GM19395 (cell line): ENCODE measurements at regions not wholly inside any gene's neighbourhood (a gene's known extent, or its start where the extent isn't known, plus 50 kb on each side); places are given as distances from the start of the nearest gene placed in this dataset.
"Not testable (repeated sequence)": the region's sequence is repeated elsewhere in the genome, so short reads cannot be mapped to it uniquely, and the experiment has no call there.

Source experiments
- ATAC-seq: cut with Tn5 transposase; IDR thresholded peaks from one replicate; pipeline ENCODE4 v1.9.1; 2021; ENCODE audit warnings: mild to moderate bottlenecking, moderate library complexity; ENCODE audit not compliant: unreplicated experiment

DNA sequence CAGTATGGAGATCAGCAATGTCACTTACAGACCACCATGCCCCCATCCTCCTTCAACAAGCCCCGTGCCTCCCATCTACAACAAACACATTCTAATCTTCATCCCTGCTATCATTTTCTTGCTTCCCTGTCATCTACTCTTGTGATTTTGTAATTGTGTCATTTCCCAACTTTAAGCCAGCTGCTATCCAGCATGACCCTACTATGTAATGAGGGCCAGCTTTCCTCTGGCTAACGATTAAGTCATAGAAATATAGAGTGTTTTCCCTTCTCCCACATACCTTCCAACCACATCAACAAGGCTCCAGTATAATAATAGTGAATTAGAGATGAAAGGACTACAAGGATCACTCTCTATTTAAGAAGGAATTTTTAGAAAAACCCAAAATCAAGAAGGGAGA is 607.0 kb downstream of the TENT5A start:
- no peak for ATAC-seq

DNA sequence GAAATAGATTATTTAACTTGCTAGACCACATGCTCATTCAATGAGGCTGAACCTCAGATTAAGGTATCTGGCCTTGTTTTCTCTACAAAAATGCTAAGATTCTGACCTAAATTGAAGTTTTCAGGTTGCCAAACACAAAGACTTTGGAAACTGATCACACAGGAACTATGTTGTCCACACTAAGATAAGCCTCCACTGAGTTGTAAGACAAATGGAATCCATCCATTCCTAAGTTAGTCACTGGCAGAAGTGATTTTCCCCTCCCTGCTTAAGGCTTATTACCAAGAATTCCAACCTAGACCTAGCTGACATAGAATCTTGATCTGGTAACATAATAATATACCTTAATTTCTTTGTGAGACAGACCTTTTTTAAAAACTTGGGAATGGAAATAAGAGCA is 608.1 kb downstream of the TENT5A start:
- ATAC-seq, result no peak

DNA sequence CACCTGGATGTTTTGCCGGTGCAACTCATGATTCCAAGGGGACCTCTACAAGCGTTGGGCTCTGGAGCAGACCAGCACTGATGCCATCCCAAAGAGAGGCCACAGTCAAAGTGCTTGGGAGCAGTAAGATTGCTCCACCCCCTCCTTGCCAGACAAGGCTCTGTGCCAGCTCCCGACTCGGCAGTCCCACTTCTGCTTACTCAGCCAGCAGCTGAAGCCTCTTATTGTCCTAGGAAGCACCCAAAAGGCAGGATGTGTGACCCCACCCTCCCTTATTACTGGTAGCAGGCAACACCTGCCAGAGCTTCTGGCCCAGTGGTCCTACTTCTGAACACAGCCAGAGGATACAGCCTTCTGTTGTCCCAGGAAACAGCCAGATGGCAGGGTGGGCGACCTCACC is 614.2 kb downstream of the TENT5A start:
- ATAC-seq, result no peak

DNA sequence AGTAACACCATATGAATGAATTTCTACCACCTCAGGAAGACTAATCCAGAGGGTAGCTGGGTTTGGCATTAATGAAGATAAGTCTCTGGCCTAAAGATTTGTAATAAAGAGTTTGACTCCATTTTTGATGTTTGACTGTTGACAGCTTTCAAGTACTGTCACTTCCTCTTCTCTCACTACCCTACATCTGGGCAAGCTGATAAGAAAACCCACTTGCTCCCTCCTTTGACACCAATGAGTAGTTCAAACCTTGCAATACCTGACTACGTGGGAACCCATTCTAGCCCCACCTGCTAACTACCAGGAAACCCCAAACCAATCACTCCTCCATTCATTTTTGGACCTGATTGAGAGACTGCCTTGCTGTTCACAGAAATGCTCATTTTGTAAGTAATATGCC is 621.5 kb downstream of the TENT5A start:
- ATAC-seq, result no peak

DNA sequence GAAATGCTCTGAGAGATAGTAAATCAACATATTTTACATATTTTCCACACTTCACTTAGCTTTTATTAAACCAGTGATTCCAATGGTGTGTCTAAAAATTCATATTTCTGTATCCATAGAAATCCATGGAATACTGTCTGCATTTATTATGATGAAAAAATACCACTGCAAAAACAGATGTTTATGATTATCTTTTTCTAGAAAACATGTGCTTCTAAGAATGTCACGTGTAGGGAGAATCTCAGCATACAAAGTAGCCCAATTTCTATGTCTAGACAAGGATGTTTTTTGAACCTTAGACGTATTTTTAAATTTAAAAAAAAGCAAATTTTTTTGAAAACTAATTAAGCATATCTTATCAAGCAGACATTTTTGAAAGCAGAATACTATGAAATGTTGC is 622.4 kb downstream of the TENT5A start:
- no peak for ATAC-seq

DNA sequence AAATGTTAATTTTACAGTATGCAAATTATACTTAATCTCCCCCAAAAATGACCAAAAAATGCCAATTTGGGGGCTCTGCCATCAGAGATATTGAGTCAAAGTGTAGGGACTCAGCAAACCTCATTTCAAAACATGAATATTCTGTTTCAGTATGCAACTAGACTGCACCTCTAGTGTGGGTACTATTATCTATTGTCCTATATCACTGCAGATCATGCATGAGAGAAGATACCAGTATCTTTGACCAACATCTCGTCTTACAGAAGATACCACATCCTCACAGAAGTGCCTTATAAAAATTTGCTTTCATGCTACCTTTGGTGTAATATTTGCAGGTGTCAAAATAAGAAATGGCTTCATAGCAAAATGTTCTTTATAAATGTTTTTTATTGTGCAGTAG is 623.8 kb downstream of the TENT5A start:
- ATAC-seq, result no peak

DNA sequence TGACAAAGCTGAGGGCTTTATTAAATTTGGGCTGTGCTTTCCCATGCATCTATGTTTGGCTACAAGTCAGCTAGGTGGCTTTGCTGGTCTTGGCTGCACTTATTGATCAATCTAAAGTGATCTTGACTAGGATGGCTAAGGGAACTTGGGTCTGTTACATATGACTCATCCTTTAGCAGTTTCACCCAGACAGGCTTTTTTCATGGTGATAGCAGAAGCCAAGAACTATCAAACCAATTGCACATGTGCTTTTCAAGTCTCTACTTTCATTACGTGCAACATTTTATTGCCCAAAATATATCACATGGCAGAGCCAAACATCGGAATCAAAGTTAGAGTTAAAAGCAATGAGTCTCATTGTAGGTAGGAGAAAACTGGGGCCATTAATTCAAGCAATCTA is 626.3 kb downstream of the TENT5A start:
- no peak for ATAC-seq

DNA sequence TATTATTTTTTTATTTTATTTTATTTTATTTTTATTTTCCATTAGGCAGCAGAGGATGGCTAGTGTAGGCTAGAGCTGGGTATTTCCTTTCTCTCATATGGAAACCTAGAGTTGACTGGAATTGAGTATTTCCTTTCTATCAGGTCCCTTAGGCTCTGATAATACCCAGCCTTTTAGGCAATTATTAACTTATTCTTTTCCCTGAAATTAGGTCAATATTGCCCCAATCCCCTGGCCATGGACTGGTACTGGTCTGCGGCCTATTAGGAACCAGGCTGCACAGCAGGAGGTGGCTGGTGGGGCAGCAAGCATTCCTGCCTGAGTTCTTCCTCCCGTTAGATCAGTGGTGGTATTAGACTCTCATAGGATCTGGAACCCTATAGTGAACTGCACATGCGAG is 632.2 kb downstream of the TENT5A start:
- no peak for ATAC-seq

DNA sequence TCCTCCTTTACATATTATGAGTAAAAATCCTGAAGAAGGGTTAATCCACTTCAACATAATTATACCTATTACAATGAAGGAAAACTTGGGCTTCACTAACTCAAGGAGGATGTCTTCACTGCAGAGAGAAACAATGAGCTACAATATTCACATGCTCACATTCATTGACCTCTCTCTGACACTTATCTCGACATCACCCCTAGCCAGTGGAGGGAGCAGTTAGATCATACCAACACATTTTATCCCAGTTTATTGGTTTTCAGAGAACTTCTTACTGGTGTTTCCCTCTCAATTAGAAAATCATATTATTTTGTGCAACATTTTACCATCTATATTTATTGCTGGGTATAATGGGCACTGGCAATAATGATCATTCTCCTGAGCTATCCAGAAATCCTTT is 646.5 kb downstream of the TENT5A start:
- no peak for ATAC-seq

DNA sequence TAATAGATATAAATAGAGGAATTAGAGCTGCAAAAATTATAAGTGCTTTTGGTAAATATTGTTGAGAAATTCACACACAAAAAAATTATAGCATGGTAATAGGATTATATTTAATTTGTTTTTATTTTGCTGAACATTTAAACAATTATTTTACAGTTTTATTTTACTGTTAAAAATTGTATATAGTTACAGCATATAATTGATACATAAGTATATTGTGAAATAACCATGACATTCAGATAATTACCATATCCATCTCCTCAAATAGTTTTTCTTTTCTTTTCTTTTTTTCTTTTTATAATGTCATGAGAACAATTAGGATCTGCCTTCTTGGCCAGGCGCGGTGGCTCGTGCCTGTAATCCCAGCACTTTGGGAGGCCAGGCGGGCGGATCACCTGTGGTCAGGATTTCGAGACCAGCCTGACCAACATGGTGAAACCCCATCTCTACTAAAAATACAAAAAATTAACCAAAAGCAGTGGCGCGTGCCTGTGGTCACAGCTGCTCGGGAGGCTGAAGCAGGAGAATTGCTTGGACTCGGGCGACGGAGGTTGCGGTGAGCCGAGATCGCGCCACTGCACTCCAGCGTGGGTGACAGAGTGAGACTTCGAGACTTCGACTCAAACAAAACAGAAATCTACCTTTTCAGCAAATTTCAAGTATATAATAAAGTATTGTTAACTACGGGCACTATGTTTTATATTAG is 654.2 kb downstream of the TENT5A start:
- ATAC-seq, result no peak

DNA sequence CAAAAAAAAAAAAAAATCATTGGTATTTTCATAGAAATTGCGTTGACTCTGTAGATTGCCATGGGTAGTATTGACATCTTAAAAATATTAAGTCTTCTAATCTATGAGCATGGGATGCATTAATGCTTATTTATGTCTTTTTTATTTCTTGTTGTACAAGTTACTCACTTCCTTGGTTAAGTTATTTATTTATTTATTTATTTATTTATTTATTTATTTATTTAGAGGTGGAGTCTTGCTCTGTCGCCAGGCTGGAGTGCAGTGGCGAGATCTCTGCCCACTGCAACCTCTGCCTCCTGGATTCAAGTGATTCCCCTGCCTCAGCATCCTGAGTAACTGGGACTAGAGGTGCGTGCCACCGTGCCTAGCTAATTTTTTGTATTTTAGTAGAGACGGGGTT is 656.0 kb downstream of the TENT5A start:
- not testable (repeated sequence) for ATAC-seq

DNA sequence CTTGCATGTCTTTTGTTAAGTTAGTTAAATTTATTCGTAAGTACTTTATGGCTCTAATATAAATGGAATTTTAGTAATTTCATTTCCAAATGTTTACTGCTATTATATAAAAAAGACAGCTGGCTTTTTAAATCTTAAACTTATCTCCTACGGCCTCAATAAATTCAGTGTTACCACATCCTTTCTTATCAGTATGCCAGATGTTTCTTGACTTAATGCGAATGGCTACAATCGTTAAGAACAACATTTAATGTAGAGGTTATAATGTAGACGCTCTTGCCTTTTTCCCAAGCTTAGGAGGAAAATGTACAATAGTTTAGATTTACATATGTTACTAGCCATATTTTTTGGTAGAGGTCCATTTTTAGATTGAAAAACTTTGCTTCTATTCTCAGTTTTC is 659.4 kb downstream of the TENT5A start:
- ATAC-seq, result no peak

DNA sequence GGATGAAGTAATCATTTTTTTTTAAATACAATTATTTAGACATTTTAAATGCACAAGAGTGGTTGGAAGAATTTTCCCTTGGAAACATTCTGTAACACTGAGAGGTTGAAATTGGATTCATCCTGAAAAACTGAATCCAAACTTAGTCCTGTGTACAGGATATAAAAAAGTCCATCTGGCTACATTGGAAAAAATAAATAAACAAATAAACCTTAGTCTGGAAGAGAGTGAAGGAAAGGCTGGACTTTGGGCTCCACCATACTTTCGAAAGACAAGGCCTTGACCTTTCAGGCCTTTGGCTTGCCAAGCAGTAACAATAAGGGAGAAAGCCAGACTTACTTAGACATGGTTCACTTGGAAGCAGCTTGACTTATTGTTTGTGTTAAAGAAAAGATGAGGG is 664.3 kb downstream of the TENT5A start:
- ATAC-seq, result no peak

DNA sequence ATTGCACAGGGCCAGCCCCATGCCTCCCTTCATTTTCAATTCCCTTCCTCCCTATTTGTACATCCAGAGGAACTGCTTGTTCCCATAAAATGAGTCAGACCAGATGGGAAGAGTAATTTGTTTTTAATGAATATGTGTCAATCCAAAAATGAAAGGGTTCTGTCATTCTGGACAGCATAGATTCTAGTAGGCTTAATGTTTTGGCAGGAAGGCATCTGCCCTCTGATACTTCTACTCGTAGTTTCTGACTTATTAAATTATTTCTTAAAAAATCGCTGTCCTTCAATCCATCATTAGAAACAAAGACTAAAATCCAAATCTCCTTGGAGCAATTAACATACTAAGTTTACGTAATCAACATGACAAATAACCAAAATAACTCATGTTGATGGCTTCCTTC is 665.5 kb downstream of the TENT5A start:
- no peak for ATAC-seq

DNA sequence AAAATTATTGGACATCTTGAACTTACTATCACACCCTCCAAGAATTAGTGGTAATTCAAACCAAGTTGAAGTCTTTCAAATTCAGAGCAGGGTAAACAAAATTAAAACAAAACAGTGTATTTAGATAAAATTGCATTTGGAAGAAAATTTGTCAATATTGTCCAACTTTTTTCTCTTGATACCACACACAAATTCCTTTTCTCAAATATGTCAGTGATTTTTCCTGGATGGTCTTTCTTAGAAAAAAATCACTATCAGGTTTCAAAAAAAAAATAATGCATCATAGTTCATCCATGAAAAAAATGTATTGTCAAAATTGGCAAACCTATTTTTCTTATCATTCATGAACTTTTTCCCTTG is 667.1 kb downstream of the TENT5A start:
- no peak for ATAC-seq

DNA sequence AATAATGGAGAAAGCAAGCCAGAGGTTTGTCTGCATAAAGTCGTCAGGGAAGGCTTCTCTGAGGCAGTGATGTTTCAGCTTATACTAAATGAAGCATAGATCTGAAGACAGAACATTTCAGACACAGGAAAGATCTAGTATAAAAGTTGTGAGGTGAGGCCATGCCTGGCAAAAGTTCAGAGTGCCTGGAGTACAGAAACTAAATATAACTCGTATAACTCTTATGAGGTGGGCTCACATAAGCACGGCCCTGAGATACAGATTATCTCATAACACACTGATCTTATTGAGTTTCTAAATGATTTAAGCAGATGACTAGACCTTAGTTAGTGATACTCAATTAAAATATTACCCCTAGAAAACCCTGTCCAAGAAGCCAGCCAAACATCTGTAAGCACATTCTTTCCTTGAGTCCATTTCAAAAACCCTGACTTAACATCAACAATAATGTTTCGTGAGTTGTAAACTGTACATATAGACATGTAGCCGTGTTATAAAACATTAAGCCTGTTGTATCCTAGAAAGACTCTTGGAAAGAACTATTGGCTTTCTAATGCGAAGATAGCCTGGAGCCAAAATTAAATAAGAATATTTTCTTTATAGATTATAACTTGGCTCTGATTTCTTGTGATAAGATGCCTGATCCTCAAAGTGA is 667.6 kb downstream of the TENT5A start:
- no peak for ATAC-seq

DNA sequence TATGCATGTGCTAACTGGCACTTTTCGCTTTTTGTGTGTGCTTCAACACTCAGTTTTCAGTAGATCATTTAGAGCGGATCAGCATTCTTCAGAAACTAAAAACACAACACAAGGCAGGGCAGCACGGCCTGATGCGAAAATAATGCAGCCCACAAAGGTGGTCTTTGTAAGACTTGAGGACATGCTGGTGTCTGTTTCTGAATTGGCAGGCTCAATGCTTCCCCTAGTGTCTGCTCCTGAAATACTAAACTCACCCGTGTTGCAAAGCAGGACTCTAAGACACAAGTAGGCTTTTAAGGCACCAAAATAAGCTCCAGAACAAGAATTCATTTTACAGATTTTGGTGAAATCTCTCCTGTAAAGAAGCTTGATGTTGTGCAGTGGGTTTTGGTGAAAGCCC is 676.5 kb downstream of the TENT5A start:
- ATAC-seq, result no peak

DNA sequence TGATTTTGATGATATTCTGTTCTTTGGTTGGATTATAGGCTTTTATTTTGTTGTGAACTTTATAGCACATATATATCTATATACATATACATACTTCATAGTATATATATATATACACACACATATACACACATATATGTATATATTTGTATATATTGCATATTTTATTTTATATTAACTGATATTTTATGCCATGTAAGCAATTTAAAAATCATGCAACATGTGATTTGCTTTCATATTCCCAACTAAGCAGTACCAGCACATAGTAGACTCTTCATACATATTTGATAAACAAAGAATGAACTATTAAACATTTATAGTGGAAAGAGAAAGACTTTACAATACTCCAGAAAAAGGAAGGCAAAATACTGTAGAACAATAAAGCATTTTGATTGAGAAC is 679.2 kb downstream of the TENT5A start:
- ATAC-seq, result no peak

DNA sequence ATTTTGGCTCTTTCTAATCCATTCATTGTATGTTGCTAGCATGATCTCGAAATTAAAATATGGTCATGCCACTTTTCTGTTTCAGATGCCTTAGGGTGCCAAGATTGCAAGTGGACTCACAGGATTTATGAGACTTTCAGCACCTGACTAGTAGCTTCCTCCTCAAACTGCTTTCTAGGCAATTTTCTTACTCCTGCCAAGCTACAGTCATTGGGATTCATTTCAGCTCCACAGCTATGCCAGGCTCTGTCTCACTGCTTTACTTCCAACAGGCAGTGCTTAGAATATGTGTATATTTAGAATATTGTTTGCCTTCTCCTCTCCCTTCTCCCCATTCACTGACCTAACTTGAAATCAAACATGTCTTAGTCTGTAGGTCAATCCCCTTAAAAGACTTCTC is 681.4 kb downstream of the TENT5A start:
- ATAC-seq, result no peak

DNA sequence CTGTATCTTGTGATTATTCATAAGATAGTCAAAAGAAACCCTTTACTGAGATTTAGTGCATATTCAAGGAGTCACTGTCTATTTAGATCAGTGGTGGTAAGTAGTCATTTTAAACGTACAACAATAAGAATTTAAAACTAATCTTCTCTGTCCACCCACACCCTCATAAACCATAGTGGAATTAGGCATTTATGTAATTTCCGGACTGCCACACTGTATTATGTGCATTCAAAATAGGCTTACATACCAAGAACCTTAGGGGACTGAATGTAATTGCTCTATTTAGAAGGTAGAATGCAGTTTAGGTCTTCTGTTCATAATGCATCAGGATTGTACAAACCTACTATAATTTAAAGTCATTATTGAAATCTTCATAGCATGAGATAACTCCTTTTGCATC is 685.4 kb downstream of the TENT5A start:
- no peak for ATAC-seq

DNA sequence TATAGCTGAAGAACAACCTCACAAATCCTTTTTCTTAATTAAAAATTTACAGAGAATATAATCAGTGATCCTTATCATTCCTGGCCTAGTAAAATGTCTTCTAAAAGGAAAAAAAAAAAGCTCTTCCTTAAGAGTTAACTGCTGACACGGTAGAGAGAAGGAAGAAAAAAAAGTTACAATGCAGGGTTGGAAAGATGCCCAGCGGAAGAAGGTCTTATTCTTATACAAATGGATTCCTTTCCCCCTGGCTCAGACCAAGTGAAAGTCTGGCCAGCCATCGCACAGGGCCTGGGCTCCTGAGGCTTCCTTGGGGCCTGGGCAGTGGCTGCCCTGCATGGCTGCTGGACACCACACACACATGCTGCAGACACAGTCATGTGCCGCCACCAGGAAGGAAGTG is 688.6 kb downstream of the TENT5A start:
- no peak for ATAC-seq

DNA sequence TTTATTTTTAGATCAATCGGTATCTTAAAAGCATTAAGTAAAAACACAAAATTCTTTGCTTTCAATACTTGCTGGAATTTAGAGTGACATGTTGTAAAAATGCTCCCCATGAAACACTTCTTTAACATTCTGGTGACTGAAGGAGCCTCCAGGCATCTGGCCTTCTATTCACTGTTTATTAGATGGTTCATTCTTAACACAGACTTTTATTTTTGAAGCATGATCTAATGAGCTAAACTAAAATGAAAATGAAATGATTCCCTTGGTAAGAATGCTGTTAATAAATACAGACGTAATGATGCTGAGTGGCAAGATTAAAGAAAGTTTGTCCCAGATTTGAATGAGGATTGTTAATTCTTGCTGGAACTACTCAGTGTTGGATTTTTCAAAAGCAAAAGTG is 698.4 kb downstream of the TENT5A start:
- no peak for ATAC-seq

DNA sequence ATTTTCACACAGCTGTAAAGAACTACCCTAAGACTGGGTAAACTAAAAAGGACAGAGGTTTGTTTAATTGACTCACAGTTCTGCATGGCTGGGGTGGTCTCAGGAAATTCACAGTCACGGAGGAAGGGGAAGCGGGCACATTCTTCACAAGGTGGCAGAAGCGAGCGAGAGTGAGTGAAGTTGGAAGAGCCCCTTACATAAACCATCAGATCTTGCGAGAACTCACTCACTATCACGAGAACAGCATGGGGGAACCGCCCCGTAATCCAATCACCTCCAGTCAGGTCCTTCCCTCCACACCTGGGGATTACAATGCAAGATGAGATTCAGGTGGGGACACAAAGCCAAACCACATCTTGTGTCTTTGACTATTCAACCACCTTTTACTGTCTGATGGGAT is 700.5 kb downstream of the TENT5A start:
- no peak for ATAC-seq
